Natural killer cell treated with Interleukin-12 subunit alpha and Interleukin-12 subunit beta and Interleukin-15 and Interleukin-18, amount 100 ng/mL, for 72 hours (primary cell): ENCODE measurements at regions not wholly inside any gene's neighbourhood (a gene's known extent, or its start where the extent isn't known, plus 50 kb on each side); places are given as distances from the start of the nearest gene placed in this dataset.
"Not testable (repeated sequence)": the region's sequence is repeated elsewhere in the genome, so short reads cannot be mapped to it uniquely, and the experiment has no call there.

ENCODE experiments used
- ATAC-seq, 2 donors: fragments of 150-1000 bp; cut with Tn5 transposase in 1 of 2; sonication (Bioruptor Pico), chemical (Tn5 transposase) in 1 of 2; 2 replicates each; pipeline ENCODE4 v1.10.0; 2021
- DNase-seq: peaks from one replicate; pipeline ENCODE4 v3.0.0; 2022; ENCODE audit warnings: low spot score
- H3K27ac Mint-ChIP-seq, 2 donors: 1 replicate in 1 of 2; 2 replicates in 1 of 2; pipeline ENCODE4 v1.8.0; 2022; ENCODE audit warnings: mixed read lengths in 2 of 2, mild to moderate bottlenecking in 1 of 2, moderate library complexity in 1 of 2
- H3K27me3 Mint-ChIP-seq, 2 donors: 1 replicate in 1 of 2; 2 replicates in 1 of 2; pipeline ENCODE4 v1.8.0; 2022; ENCODE audit warnings: mixed read lengths in 2 of 2
- H3K36me3 Mint-ChIP-seq: one replicate; pipeline ENCODE4 v1.8.0; 2022; ENCODE audit warnings: mixed read lengths
- H3K4me1 Mint-ChIP-seq, 2 donors: 1 replicate in 1 of 2; 2 replicates in 1 of 2; pipeline ENCODE4 v1.8.0; 2022; ENCODE audit warnings: low read depth in 2 of 2, mixed read lengths in 2 of 2, mild to moderate bottlenecking in 1 of 2
- H3K4me3 Mint-ChIP-seq: one replicate; pipeline ENCODE4 v1.8.0; 2022; ENCODE audit warnings: mixed read lengths
- H3K9me3 Mint-ChIP-seq: 2 replicates; pipeline ENCODE4 v1.8.0; 2022; ENCODE audit warnings: mixed read lengths

DNA sequence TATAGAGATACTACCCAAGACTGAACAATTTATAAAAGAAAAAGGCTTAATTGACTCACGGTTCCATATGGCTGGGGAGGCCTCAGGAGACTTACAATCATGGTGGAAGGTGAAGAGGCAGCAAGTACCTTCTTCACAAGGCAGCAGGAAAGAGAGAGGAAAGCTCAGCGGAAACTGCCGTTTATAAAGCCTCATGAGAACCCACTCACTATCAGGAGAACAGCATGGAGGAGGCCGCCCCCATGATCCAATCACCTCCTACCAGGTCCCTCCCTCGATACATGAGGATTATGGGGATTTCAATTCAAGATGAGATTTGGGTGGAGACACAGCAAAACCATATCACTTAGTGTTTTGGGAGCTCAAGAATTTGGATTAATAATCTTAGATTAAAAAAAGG, 240.2 kb downstream of the UACA start:
- H3K9me3 Mint-ChIP-seq = no peaks in the 10 kb centered on the region
- H3K27ac Mint-ChIP-seq = no peak overlapping the region
- peaks cover 18 to 19% of the 10 kb centered on the region in 2 donors for H3K27me3 Mint-ChIP-seq
- no peak for DNase-seq
- no peak for ATAC-seq
- H3K4me3 Mint-ChIP-seq = no peak overlapping the region
- H3K36me3 Mint-ChIP-seq = no peaks in the 10 kb centered on the region
- H3K4me1 Mint-ChIP-seq = peaks cover 7 to 30% of the 10 kb centered on the region in 2 donors

GRCh38 chr15:70522323-70522966, 240.9 kb downstream of the UACA start:
- ATAC-seq (no peak), DNase-seq (no peak)
- peaks cover 19 to 21% of the 10 kb centered on the region in 2 donors for H3K27me3 Mint-ChIP-seq
- peaks cover 2 to 26% of the 10 kb centered on the region in 2 donors for H3K4me1 Mint-ChIP-seq
- no peaks in the 10 kb centered on the region for H3K36me3 Mint-ChIP-seq
- no peaks in the 10 kb centered on the region for H3K9me3 Mint-ChIP-seq
- no peak overlapping the region for H3K27ac Mint-ChIP-seq
- H3K4me3 Mint-ChIP-seq = no peak overlapping the region

DNA sequence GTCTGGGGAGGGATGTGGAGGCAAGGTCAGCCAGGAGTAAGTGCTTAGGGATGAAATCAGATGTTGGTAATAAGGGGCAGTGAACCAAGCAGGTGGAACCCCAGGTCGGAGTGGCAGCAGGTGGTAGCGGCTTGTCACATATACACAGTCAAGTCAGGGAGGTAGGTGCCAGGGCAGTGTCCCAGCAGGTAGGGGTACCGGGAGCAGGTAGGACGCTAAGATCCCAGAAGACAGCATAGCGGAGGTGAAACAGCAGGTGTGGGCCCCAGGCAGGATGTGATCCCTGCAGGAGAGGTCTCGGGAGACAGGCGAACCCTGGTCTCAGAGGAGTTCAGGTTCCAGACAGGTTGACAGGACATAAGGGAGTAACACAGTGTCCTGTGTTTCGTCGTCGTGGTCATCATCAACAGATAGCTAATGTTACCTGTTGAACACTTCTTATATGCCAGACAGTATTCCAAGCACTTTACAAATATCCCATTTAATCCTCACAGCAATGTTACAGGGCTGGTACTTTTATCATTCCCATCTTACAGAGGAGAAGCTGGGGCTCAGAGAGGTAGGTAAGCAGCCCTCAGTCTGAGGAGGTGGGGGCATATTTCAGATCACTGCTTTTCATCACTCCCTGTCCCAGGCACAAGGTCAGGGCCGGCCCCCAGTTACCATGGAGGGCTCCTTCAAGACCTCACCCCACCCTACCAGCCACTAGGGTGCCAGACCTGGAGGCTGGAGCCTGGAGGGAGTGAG, 241.6 kb downstream of the UACA start:
- H3K4me1 Mint-ChIP-seq = peaks cover 0 to 20% of the 10 kb centered on the region in 2 donors
- H3K4me3 Mint-ChIP-seq = no peak overlapping the region
- no peaks in the 10 kb centered on the region for H3K36me3 Mint-ChIP-seq
- H3K9me3 Mint-ChIP-seq = no peaks in the 10 kb centered on the region
- no peak overlapping the region for H3K27ac Mint-ChIP-seq
- no peak for ATAC-seq
- no peak for DNase-seq
- peaks cover 19 to 25% of the 10 kb centered on the region in 2 donors for H3K27me3 Mint-ChIP-seq

DNA sequence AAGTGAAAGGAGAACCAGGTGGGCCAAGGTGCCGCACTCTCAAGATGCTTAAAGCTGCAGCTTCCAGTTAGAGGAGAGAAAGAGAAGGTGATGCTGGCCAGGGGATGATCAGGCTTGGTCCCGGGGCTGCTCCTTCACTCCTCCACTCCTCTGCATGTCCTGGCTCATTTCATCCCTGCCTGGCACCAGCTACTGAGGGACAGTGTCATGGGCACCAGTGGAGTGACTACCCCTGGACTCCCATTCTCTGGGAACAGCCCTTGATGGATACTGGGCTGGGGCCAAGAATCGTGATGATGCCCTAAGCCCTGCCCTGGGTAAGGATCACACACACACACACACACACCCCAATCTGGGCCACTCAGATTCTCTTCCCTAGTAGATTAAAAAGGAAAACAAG, 243.7 kb downstream of the UACA start:
- H3K9me3 Mint-ChIP-seq = no peaks in the 10 kb centered on the region
- ATAC-seq = no peak
- H3K4me1 Mint-ChIP-seq = no peaks in the 10 kb centered on the region
- peaks cover 26 to 28% of the 10 kb centered on the region in 2 donors for H3K27me3 Mint-ChIP-seq
- no peak overlapping the region for H3K4me3 Mint-ChIP-seq
- DNase-seq = no peak
- H3K36me3 Mint-ChIP-seq = no peaks in the 10 kb centered on the region
- H3K27ac Mint-ChIP-seq = no peak overlapping the region

DNA sequence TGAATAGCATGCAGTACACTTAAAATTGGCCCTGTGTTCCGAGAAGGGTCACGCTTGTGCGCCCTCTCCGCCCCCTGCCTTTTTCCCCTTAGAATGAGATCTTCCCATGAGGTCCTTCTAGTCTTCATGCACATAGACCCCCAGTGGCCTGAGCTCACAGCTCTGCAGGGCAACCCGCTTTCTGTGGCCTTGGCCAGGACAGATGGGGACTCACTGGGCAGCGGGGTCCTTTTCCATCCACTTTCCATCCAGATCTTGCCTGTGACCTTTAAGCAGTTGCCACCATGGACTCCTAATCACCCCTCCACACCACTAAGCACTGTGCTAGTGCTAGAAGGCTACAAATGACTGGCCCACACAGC, 244.4 kb downstream of the UACA start:
- Mint-ChIP-seq H3K27me3 (peaks cover 28 to 29% of the 10 kb centered on the region in 2 donors), H3K36me3 (no peaks in the 10 kb centered on the region), H3K9me3 (no peaks in the 10 kb centered on the region), H3K4me3 (no peak overlapping the region), H3K4me1 (no peaks in the 10 kb centered on the region), H3K27ac (no peak overlapping the region)
- no peak for DNase-seq
- ATAC-seq = no peak

GRCh38 chr15:70518201-70519003, 245.0 kb downstream of the UACA start:
- DNase-seq (no peak), ATAC-seq (no peak)
- H3K4me3 Mint-ChIP-seq = no peak overlapping the region
- no peaks in the 10 kb centered on the region for H3K4me1 Mint-ChIP-seq
- H3K36me3 Mint-ChIP-seq = no peaks in the 10 kb centered on the region
- H3K27me3 Mint-ChIP-seq = peaks cover 28 to 34% of the 10 kb centered on the region in 2 donors
- no peak overlapping the region for H3K27ac Mint-ChIP-seq
- H3K9me3 Mint-ChIP-seq = no peaks in the 10 kb centered on the region

DNA sequence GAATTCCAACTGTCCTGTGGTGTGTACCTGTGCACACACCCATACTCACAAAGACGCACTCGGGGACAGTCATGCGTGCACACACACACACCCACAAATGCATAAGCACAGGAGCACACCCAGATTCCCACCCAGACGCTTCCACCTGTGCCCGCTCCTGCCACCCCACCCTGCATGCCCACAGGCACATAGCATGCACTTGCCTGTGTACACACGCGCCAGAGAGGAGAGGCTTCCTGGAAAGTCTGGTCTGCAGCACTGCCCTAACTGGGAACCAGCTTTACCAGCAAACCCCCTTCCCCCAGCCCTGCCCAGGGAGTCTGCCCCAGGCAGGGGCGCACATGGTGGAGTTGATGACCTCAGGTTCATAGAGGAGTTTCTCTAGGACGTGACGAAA, 246.2 kb downstream of the UACA start:
- Mint-ChIP-seq H3K4me3 (no peak overlapping the region), H3K9me3 (no peaks in the 10 kb centered on the region), H3K27ac (no peak overlapping the region), H3K4me1 (no peaks in the 10 kb centered on the region), H3K36me3 (peaks cover 1% of the 10 kb centered on the region), H3K27me3 (peaks cover 28 to 36% of the 10 kb centered on the region in 2 donors)
- DNase-seq (no peak), ATAC-seq (no peak)

- no peak overlapping the region for H3K4me3 Mint-ChIP-seq
- ATAC-seq = no peak
- H3K27ac Mint-ChIP-seq = no peak overlapping the region
Measured at GRCh38 chr15:70516408-70517193, 246.8 kb downstream of the UACA start.

GRCh38 chr15:70514251-70514650, 249.1 kb downstream of the UACA start:
- DNase-seq (no peak), ATAC-seq (no peak)
- Mint-ChIP-seq H3K36me3 (peaks cover 24% of the 10 kb centered on the region), H3K4me3 (no peak overlapping the region), H3K9me3 (peaks cover 19% of the 10 kb centered on the region), H3K27ac (no peak overlapping the region), H3K4me1 (peaks cover 10 to 26% of the 10 kb centered on the region in 2 donors), H3K27me3 (peaks cover 18 to 32% of the 10 kb centered on the region in 2 donors)

More at GRCh38 chr15:70516408-70517193, 246.8 kb downstream of the UACA start:
- H3K9me3 Mint-ChIP-seq = peaks cover 2% of the 10 kb centered on the region
- H3K4me1 Mint-ChIP-seq = peaks cover 0 to 6% of the 10 kb centered on the region in 2 donors
- peaks cover 28 to 38% of the 10 kb centered on the region in 2 donors for H3K27me3 Mint-ChIP-seq
- H3K36me3 Mint-ChIP-seq = peaks cover 7% of the 10 kb centered on the region
- no peak for DNase-seq

DNA sequence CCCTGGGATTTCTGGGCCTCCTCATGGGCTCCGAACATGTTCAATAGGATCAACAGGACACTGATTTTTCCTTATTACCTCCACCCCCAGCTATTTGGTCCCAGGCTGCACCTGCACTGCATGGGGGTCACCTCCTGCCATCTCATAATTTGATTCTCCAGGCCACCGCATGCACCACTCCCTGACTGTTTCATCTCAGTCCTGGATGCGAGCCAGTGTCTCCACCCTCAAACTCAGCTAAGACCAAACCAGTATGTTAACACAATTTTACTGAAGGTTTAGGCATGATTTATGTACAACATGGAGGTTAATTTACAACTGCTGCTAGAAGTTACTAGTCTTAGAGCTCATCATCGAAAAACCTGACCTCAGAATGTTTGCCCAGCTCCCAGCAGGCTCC, 249.5 kb downstream of the UACA start:
- H3K4me1 Mint-ChIP-seq = peaks cover 15 to 30% of the 10 kb centered on the region in 2 donors
- no peak for ATAC-seq
- DNase-seq = no peak
- H3K27ac Mint-ChIP-seq = no peak overlapping the region
- H3K27me3 Mint-ChIP-seq = peaks cover 14 to 29% of the 10 kb centered on the region in 2 donors
- H3K9me3 Mint-ChIP-seq = peaks cover 19% of the 10 kb centered on the region
- no peak overlapping the region for H3K4me3 Mint-ChIP-seq
- H3K36me3 Mint-ChIP-seq = peaks cover 26% of the 10 kb centered on the region

DNA sequence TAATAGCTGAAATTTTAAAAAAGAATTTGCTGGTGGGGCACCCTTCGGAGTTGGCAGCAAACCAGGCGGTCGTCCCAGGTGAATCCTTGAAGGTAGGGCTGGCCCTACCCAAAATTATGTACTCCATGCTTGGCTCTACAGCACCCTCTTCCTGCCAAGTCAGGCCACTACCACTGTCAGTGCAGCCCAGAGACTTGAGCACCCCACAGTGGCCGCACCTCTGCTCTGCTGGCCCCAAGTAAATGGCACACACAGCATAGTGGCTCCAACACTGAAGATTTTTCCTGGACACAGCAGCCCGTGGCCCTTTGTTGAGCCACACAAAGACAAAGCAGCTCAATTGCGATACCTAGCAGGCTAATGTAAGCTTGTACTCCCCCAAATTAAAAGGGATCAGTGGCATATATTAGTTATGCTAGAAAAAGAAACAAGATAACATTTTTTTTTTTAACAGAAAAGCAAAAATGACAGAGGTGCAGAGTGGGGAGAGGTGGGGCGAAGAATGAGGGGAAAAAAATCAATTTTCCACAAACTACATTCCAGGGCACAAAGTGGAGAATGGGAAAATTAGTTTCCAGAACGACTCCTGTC, 250.5 kb downstream of the UACA start:
- peaks cover 29% of the 10 kb centered on the region for H3K36me3 Mint-ChIP-seq
- peak; percentile 69 for DNase-seq

DNA sequence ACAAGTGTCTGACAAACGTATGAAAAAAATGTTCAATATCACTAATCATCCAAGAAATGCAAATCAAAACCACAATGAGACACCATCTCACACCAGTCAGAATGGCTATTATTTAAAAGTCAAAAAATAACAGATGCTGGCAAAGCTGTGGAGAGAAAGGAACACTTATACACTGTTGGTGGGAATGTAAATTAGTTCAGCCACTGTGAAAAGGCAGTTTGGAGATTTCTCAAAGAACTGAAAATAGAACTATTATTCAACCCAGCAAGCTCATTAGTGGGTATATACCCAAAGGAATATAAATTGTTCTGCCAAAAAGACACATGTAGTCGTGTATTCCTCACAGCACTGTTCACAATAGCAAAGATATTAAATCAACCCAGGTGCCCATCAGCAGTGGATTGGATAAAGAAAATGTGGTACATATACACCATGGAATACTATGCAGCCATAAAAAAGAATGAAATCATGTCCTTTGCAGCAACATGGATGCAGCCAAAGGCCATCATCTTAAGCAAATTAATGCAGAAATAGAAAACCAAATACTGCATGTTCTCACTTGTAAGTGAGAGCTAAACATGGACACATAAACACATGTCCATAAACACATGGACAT, 251.3 kb downstream of the UACA start:
- Mint-ChIP-seq H3K4me1 (peaks cover 21 to 41% of the 10 kb centered on the region in 2 donors), H3K9me3 (peaks cover 19% of the 10 kb centered on the region), H3K27me3 (peaks cover 9 to 21% of the 10 kb centered on the region in 2 donors), H3K36me3 (peaks cover 29% of the 10 kb centered on the region)
- DNase-seq, H3K27ac Mint-ChIP-seq, ATAC-seq, H3K4me3 Mint-ChIP-seq: not testable (repeated sequence)

More for the DNA sequence above, 250.5 kb downstream of the UACA start:
- H3K9me3 Mint-ChIP-seq = peaks cover 19% of the 10 kb centered on the region
- peaks cover 21 to 40% of the 10 kb centered on the region in 2 donors for H3K4me1 Mint-ChIP-seq
- no peak overlapping the region for H3K4me3 Mint-ChIP-seq
- H3K27ac Mint-ChIP-seq = no peak overlapping the region
- peak; percentile 86 for ATAC-seq
- H3K27me3 Mint-ChIP-seq = peaks cover 9 to 26% of the 10 kb centered on the region in 2 donors
